HFFc6 (cell line): ENCODE measurements at regions not wholly inside any gene's neighbourhood (a gene's known extent, or its start where the extent isn't known, plus 50 kb on each side); places are given as distances from the start of the nearest gene placed in this dataset.
A peak's percentile ranks its signal among the peaks of the same experiment; 100 is the strongest.

Source experiments
- DNase-seq: peaks from one replicate; pipeline ENCODE4 v3.0.0-alpha.2; 2018
- H3K27ac Mint-ChIP-seq: 2 replicates; pipeline ENCODE4 v1.8.0; 2020; ENCODE audit warnings: mild to moderate bottlenecking, mixed read lengths
- H3K27me3 Mint-ChIP-seq: 2 replicates; pipeline ENCODE4 v1.8.0; 2021; ENCODE audit warnings: mild to moderate bottlenecking, moderate library complexity, mixed read lengths; ENCODE audit not compliant: insufficient read depth
- H3K36me3 Mint-ChIP-seq: 2 replicates; pipeline ENCODE4 v1.8.0; 2021; ENCODE audit warnings: low read depth, mixed read lengths
- H3K4me1 Mint-ChIP-seq: 2 replicates; pipeline ENCODE4 v1.8.0; 2020; ENCODE audit warnings: low read depth, mixed read lengths
- H3K4me3 Mint-ChIP-seq: 2 replicates; pipeline ENCODE4 v1.8.0; 2020; ENCODE audit warnings: mild to moderate bottlenecking, moderate library complexity, mixed read lengths
- H3K9me3 Mint-ChIP-seq: 2 replicates; pipeline ENCODE4 v1.8.0; 2020; ENCODE audit warnings: mild to moderate bottlenecking, mixed read lengths
- CTCF ChIP-seq: fragments of 200-600 bp; sonication (generic); IDR thresholded peaks from 2 replicates; pipeline ENCODE4 v1.5.0; 2021; ENCODE audit warnings: antibody characterized with exemption, mild to moderate bottlenecking

- Mint-ChIP-seq H3K27ac (no peak overlapping the region), H3K4me3 (no peak overlapping the region), H3K9me3 (peaks cover 25% of the 10 kb centered on the region), H3K36me3 (no peaks in the 10 kb centered on the region; the same call in 1 of the 2 replicates), H3K27me3 (no peaks in the 10 kb centered on the region), H3K4me1 (no peaks in the 10 kb centered on the region)
- no peak for DNase-seq
- TF ChIP-seq CTCF = no peak
These were observed 613.5 kb upstream of the C16orf82 start for GRCh38 chr16:26453215-26453614.

GRCh38 chr16:26454102-26454501 is 612.6 kb upstream of the C16orf82 start:
- TF ChIP-seq CTCF = no peak
- H3K27ac Mint-ChIP-seq = no peak overlapping the region
- no peaks in the 10 kb centered on the region for H3K27me3 Mint-ChIP-seq
- no peak overlapping the region for H3K4me3 Mint-ChIP-seq
- peaks cover 31% of the 10 kb centered on the region for H3K9me3 Mint-ChIP-seq
- H3K4me1 Mint-ChIP-seq = no peaks in the 10 kb centered on the region
- no peaks in the 10 kb centered on the region; the same call in 1 of the 2 replicates for H3K36me3 Mint-ChIP-seq
- peak; percentile 2 for DNase-seq

GRCh38 chr16:26456074-26456473 is 610.7 kb upstream of the C16orf82 start:
- Mint-ChIP-seq H3K36me3 (no peaks in the 10 kb centered on the region), H3K9me3 (peaks cover 26% of the 10 kb centered on the region), H3K4me1 (no peaks in the 10 kb centered on the region), H3K27me3 (no peaks in the 10 kb centered on the region), H3K27ac (no peak overlapping the region), H3K4me3 (no peak overlapping the region)
- DNase-seq = no peak
- TF ChIP-seq CTCF = no peak

- no peak overlapping the region for H3K4me3 Mint-ChIP-seq
- H3K27me3 Mint-ChIP-seq = no peaks in the 10 kb centered on the region
- peaks cover 26% of the 10 kb centered on the region for H3K9me3 Mint-ChIP-seq
- H3K4me1 Mint-ChIP-seq = no peaks in the 10 kb centered on the region
- no peak for DNase-seq
- no peak overlapping the region for H3K27ac Mint-ChIP-seq
- no peaks in the 10 kb centered on the region for H3K36me3 Mint-ChIP-seq
- TF ChIP-seq CTCF = no peak
These were observed 609.6 kb upstream of the C16orf82 start for GRCh38 chr16:26457095-26457494.

GRCh38 chr16:26457882-26458281 is 608.8 kb upstream of the C16orf82 start:
- no peak overlapping the region for H3K4me3 Mint-ChIP-seq
- no peaks in the 10 kb centered on the region for H3K4me1 Mint-ChIP-seq
- no peak for DNase-seq
- TF ChIP-seq CTCF = no peak
- H3K27me3 Mint-ChIP-seq = no peaks in the 10 kb centered on the region
- H3K27ac Mint-ChIP-seq = no peak overlapping the region
- no peaks in the 10 kb centered on the region for H3K36me3 Mint-ChIP-seq
- peaks cover 26% of the 10 kb centered on the region for H3K9me3 Mint-ChIP-seq
